Endothelial cell of umbilical vein (primary cell): ENCODE measurements at regions not wholly inside any gene's neighbourhood (a gene's known extent, or its start where the extent isn't known, plus 50 kb on each side); places are given as distances from the start of the nearest gene placed in this dataset.

Experiments used
- BruUV-seq: library from RNA; stranded (reverse); fragments of 400-500 nt; replicated peaks from 2 replicates; lab custom pipeline; 2021; lab: Mats Ljungman, UMichigan
- CTCF ChIA-PET: fragments of 300-600, 350-600 bp; sonication (Branson Sonifier 250); formaldehyde crosslinking; loops from one replicate; lab custom pipeline; 2021; ENCODE audit warnings: antibody characterized with exemption, inconsistent platforms; lab: Charles Lee
- POLR2A ChIA-PET: fragments of 300-600, 350-600 bp; sonication (Branson Sonifier 250); formaldehyde crosslinking; loops from one replicate; lab custom pipeline; 2021; ENCODE audit warnings: antibody characterized with exemption, inconsistent platforms; lab: Charles Lee
- DNase-seq: peaks from one replicate; pipeline ENCODE4 v3.0.0-alpha.2; 2011; ENCODE audit warnings: low read depth, low spot score
- FAIRE-seq: peaks from 2 replicates; lab custom pipeline; 2011; peaks lifted over from hg19 to GRCh38; lab: Jason Lieb, UNC
- H2AFZ ChIP-seq: 2 replicates; pipeline ENCODE4 v1.6.0; 2012; ENCODE audit warnings: low read depth, low read length, control low read depth, inconsistent platforms
- H3K27ac ChIP-seq: 2 replicates; pipeline ENCODE4 v1.5.1; 2011; ENCODE audit warnings: low read depth, mild to moderate bottlenecking, control low read depth, low read length, moderate library complexity; ENCODE audit not compliant: insufficient read depth
- H3K27me3 ChIP-seq, 2 experiments: 2 replicates each; pipeline versions ENCODE4 v1.6.0 to v1.6.1; 2011; ENCODE audit warnings: low read length in 2 of 2, mixed read lengths in 1 of 2; ENCODE audit not compliant: control insufficient read depth in 2 of 2, insufficient read depth in 2 of 2
- H3K36me3 ChIP-seq, 2 experiments: 2 replicates in 1 of 2; 3 replicates in 1 of 2; pipeline ENCODE4 v1.5.1; 2011; ENCODE audit warnings: low read length in 2 of 2, mild to moderate bottlenecking in 1 of 2, moderate library complexity in 1 of 2; ENCODE audit not compliant: control insufficient read depth in 2 of 2, insufficient read depth in 2 of 2; ENCODE audit errors: extremely low read depth in 1 of 2
- H3K4me1 ChIP-seq: 3 replicates; pipeline ENCODE4 v1.5.1; 2011; ENCODE audit warnings: mild to moderate bottlenecking, low read length; ENCODE audit not compliant: control insufficient read depth, insufficient read depth; ENCODE audit errors: extremely low read depth
- H3K4me2 ChIP-seq: 2 replicates; pipeline ENCODE4 v1.6.1; 2011; ENCODE audit warnings: low read length, control low read depth, mixed read lengths; ENCODE audit not compliant: insufficient read depth
- H3K4me3 ChIP-seq, 3 experiments: fragments of 200-600 bp in 1 of 3; sonication (generic), shearing (Covaris generic) in 1 of 3; replicated peaks in 1 of 3; 2 replicates each; pipeline ENCODE4 v1.5.1; 2011 to 2016; ENCODE audit warnings: control low read depth in 3 of 3, low read length in 3 of 3, mild to moderate bottlenecking in 2 of 3, inconsistent platforms in 1 of 3, low read depth in 1 of 3, moderate library complexity in 1 of 3; ENCODE audit not compliant: insufficient read depth in 1 of 3
- H3K79me2 ChIP-seq: 2 replicates; pipeline ENCODE4 v1.6.0; 2012; ENCODE audit warnings: low read length, inconsistent platforms; ENCODE audit not compliant: control insufficient read depth, insufficient read depth
- H3K9ac ChIP-seq: replicated peaks from 2 replicates; pipeline ENCODE3; 2011; ENCODE audit warnings: low read length, control low read depth; ENCODE audit not compliant: insufficient read depth; ENCODE audit errors: extremely low read depth
- H3K9me1 ChIP-seq: replicated peaks from 3 replicates; pipeline ENCODE4 v1.6.0; 2011; ENCODE audit warnings: mild to moderate bottlenecking, low read length; ENCODE audit not compliant: control insufficient read depth, insufficient read depth; ENCODE audit errors: extremely low read depth
- H3K9me3 ChIP-seq: replicated peaks from 2 replicates; pipeline ENCODE4 v1.5.1; 2012; ENCODE audit warnings: low read length, inconsistent platforms; ENCODE audit not compliant: control insufficient read depth, insufficient read depth
- H4K20me1 ChIP-seq: replicated peaks from 2 replicates; pipeline ENCODE3; 2011; ENCODE audit warnings: mild to moderate bottlenecking, low read length; ENCODE audit not compliant: control insufficient read depth, insufficient read depth; ENCODE audit errors: extremely low read depth
- EZH2 ChIP-seq: IDR thresholded peaks from 2 replicates; pipeline ENCODE4 v1.6.1; 2012; ENCODE audit warnings: borderline replicate concordance, low read depth, mild to moderate bottlenecking, moderate library complexity, low read length, inconsistent platforms; ENCODE audit not compliant: severe bottlenecking
- FOS ChIP-seq: IDR thresholded peaks from 2 replicates; pipeline ENCODE4 v1.6.1; 2011; ENCODE audit warnings: mild to moderate bottlenecking, low read length, moderate library complexity, borderline replicate concordance; ENCODE audit not compliant: insufficient read depth
- GATA2 ChIP-seq: IDR thresholded peaks from 2 replicates; pipeline ENCODE4 v1.7.0; 2011; ENCODE audit warnings: low read depth, mild to moderate bottlenecking, moderate library complexity, mixed read lengths, low read length; ENCODE audit not compliant: insufficient read length, insufficient read depth
- JUN ChIP-seq: IDR thresholded peaks from 2 replicates; pipeline ENCODE4 v1.6.1; 2011; ENCODE audit warnings: borderline replicate concordance, low read depth; ENCODE audit not compliant: insufficient read length, insufficient read depth
- MYC ChIP-seq: IDR thresholded peaks from one replicate; pipeline ENCODE4 v1.6.1; 2011; ENCODE audit warnings: mild to moderate bottlenecking, low read depth, low read length
- POLR2A ChIP-seq: IDR thresholded peaks from 2 replicates; pipeline ENCODE4 v1.6.1; 2012; ENCODE audit warnings: low read depth, mild to moderate bottlenecking, control low read depth, low read length
- POLR2AphosphoS5 ChIP-seq: IDR thresholded peaks from 2 replicates; pipeline ENCODE4 v1.6.1; 2012; ENCODE audit warnings: low read depth, mild to moderate bottlenecking, control low read depth, low read length, moderate library complexity; ENCODE audit not compliant: insufficient read depth
- dilution Hi-C: fragments of 300-500 bp; cut with MboI; formaldehyde crosslinking; loops from one replicate; pipeline ENCODE4 v1.15.0; 2019; ENCODE audit warnings: low sequenced_read_pairs; ENCODE audit not compliant: extremely low pct_ligation_motif_present
- intact Hi-C: fragments of 100-400 bp; cut with micrococcal nuclease; formaldehyde crosslinking; loops from one replicate; pipeline ENCODE4 v1.10.0; 2022
- TF ChIP-seq, protein P1 (sequence below): IDR thresholded peaks from 2 replicates; pipeline ENCODE4 v1.6.1; 2011; ENCODE audit not compliant: insufficient read depth, insufficient read length
- TF ChIP-seq, protein P2 (sequence below), 2 donors: IDR thresholded peaks; 1 replicate in 1 of 2; 2 replicates in 1 of 2; pipeline ENCODE4 v1.5.1; 2011; ENCODE audit warnings: low read length in 2 of 2, mild to moderate bottlenecking in 2 of 2, moderate library complexity in 2 of 2, control low read depth in 1 of 2, inconsistent platforms in 1 of 2, low read depth in 1 of 2; ENCODE audit not compliant: insufficient read depth in 1 of 2; ENCODE audit errors: extremely low read depth in 1 of 2

DNA sequence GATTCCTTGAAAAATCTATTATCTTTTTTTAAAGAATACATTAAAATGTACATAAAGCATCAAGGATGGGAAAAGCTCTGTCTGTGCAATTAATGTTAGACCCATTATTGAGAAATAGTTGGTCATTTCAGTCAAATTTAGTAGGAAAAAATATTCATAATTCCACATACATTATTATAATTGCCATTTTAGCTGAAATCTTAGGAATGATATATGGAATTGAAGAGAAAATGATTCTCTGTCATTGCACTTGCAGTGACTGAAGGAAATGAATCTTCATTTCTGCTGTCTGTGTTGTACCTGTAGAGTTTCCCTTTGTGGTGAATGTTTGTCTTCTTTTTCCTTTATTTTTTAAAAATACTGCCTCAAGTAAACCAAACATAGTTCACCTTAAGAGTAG, 473.9 kb downstream of the C3orf38 start:
- Histone ChIP-seq H3K4me2 (no peak overlapping the region), H3K27ac (no peak overlapping the region), H3K79me2 (no peaks in the 10 kb centered on the region), H3K9me1 (no peaks in the 10 kb centered on the region), H3K4me3 (no peak overlapping the region), H3K9me3 (peaks cover 2% of the 10 kb centered on the region), H4K20me1 (no peaks in the 10 kb centered on the region), H2AFZ (no peak overlapping the region), H3K36me3 (no peaks in the 10 kb centered on the region), H3K27me3 (no peaks in the 10 kb centered on the region), H3K9ac (no peak overlapping the region), H3K4me1 (no peaks in the 10 kb centered on the region)
- CTCF ChIA-PET = no interaction called here
- POLR2A ChIA-PET = no interaction called here
- no TSS peak for BruUV-seq
- intact Hi-C loops = no loop called here
- TF ChIP-seq JUN (no peak), POLR2AphosphoS5 (no peak), GATA2 (no peak), POLR2A (no peak), EZH2 (no peak), MYC (no peak), FOS (no peak)
- TF ChIP-seq, protein P1, sequence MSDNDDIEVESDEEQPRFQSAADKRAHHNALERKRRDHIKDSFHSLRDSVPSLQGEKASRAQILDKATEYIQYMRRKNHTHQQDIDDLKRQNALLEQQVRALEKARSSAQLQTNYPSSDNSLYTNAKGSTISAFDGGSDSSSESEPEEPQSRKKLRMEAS = no peak
- TF ChIP-seq, protein P2, sequence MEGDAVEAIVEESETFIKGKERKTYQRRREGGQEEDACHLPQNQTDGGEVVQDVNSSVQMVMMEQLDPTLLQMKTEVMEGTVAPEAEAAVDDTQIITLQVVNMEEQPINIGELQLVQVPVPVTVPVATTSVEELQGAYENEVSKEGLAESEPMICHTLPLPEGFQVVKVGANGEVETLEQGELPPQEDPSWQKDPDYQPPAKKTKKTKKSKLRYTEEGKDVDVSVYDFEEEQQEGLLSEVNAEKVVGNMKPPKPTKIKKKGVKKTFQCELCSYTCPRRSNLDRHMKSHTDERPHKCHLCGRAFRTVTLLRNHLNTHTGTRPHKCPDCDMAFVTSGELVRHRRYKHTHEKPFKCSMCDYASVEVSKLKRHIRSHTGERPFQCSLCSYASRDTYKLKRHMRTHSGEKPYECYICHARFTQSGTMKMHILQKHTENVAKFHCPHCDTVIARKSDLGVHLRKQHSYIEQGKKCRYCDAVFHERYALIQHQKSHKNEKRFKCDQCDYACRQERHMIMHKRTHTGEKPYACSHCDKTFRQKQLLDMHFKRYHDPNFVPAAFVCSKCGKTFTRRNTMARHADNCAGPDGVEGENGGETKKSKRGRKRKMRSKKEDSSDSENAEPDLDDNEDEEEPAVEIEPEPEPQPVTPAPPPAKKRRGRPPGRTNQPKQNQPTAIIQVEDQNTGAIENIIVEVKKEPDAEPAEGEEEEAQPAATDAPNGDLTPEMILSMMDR (IDR thresholded peaks at IDR 0.05; ENCODE audit: extremely low read depth in 1 of 2, insufficient read depth in 1 of 2, low read depth in 1 of 2, low read length in 2 of 2) = no peak
- dilution Hi-C loops = no loop called here
- no peak for DNase-seq
- no peak for FAIRE-seq
